DND-41 (cell line): ENCODE measurements at regions not wholly inside any gene's neighbourhood (a gene's known extent, or its start where the extent isn't known, plus 50 kb on each side); places are given as distances from the start of the nearest gene placed in this dataset.

Experiments used
- ATAC-seq: fragments of 200-7000 bp; cut with Tn5 transposase; 3 replicates; pipeline ENCODE4 v1.9.1; 2021; ENCODE audit warnings: low read depth; ENCODE audit not compliant: insufficient read depth
- DNase-seq: peaks from one replicate; pipeline ENCODE4 v3.0.0-alpha.2; 2020
- H2AFZ ChIP-seq: 2 replicates; pipeline ENCODE4 v1.6.0; 2012; ENCODE audit warnings: low read depth, low read length
- H3K27ac ChIP-seq: 2 replicates; pipeline ENCODE4 v1.5.1; 2012; ENCODE audit warnings: low read length, inconsistent platforms
- H3K27me3 ChIP-seq: fragments of 200-600 bp; sonication (generic); 2 replicates; pipeline ENCODE4 v1.6.0; 2012; ENCODE audit warnings: low read length, mild to moderate bottlenecking, inconsistent platforms; ENCODE audit not compliant: insufficient read depth, poor library complexity
- H3K36me3 ChIP-seq: 2 replicates; pipeline ENCODE4 v1.5.1; 2012; ENCODE audit warnings: low read length, inconsistent platforms; ENCODE audit not compliant: insufficient read depth
- H3K4me1 ChIP-seq: 2 replicates; pipeline ENCODE4 v1.5.1; 2012; ENCODE audit warnings: mild to moderate bottlenecking, low read length; ENCODE audit not compliant: insufficient read depth
- H3K4me2 ChIP-seq: 2 replicates; pipeline ENCODE4 v1.6.0; 2012; ENCODE audit warnings: mild to moderate bottlenecking, moderate library complexity, low read length, inconsistent platforms; ENCODE audit not compliant: insufficient read depth
- H3K4me3 ChIP-seq, 2 experiments: fragments of 200-600 bp in 1 of 2; shearing (Covaris generic) in 1 of 2; 2 replicates each; pipeline ENCODE4 v1.5.1; 2012 to 2016; ENCODE audit warnings: inconsistent platforms in 2 of 2, low read length in 2 of 2, mild to moderate bottlenecking in 2 of 2, low read depth in 1 of 2, moderate library complexity in 1 of 2
- H3K79me2 ChIP-seq: 2 replicates; pipeline ENCODE4 v1.6.0; 2012; ENCODE audit warnings: low read length, inconsistent platforms; ENCODE audit not compliant: insufficient read depth
- H3K9ac ChIP-seq: 2 replicates; pipeline ENCODE4 v1.6.0; 2012; ENCODE audit warnings: low read depth, mild to moderate bottlenecking, inconsistent platforms, low read length, moderate library complexity
- H3K9me3 ChIP-seq: 2 replicates; pipeline ENCODE4 v1.5.1; 2012; ENCODE audit warnings: low read length, moderate library complexity, mild to moderate bottlenecking, inconsistent platforms; ENCODE audit not compliant: insufficient read depth, severe bottlenecking
- H4K20me1 ChIP-seq: 2 replicates; pipeline ENCODE4 v1.6.0; 2012; ENCODE audit warnings: low read length; ENCODE audit not compliant: insufficient read depth
- EZH2 ChIP-seq: IDR thresholded peaks from 3 replicates; pipeline ENCODE4 v1.6.1; 2012; ENCODE audit warnings: borderline replicate concordance, low read depth, mild to moderate bottlenecking, moderate library complexity, low read length, inconsistent platforms; ENCODE audit not compliant: severe bottlenecking
- TF ChIP-seq, protein P1 (sequence below): IDR thresholded peaks from 2 replicates; pipeline ENCODE4 v1.5.1; 2012; ENCODE audit warnings: borderline replicate concordance, low read length, moderate library complexity, mild to moderate bottlenecking; ENCODE audit not compliant: poor library complexity, severe bottlenecking; ENCODE audit errors: extremely low read depth

DNA sequence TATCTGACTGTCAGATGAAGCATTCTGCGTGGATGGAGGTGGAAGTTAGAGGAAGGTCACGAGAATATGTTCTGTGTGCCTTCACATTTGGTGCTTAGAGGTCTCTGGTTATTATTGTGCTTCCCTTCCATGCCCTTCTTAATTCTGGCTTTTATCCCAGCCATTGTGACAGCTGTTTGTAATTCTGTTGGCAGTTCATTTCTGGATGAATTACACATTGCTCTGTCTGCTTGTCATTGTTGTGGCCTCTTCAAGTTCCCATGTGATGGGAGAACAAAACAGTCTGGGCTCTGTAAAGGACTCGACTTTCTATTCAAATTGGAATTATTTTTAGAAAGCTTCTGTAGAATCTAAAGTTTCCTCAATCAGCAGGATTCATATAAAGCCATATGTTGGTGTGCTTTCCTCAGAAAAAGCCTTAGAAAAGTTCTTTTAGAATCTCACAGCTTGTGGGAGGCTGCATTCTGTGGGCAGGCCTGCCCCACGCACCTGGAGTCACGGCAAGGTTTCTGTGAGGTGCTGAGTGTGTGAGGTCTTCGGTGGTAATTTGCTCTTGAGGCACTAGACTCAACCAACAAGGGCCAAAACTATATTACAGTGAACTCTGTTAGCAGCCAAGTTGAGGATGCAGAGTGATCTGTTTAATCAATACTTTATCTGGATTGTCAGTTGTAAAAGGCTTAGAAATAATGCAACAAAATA lies 397.4 kb upstream of the AZI2 start:
- no peak overlapping the region for H3K9ac ChIP-seq
- no peak for TF ChIP-seq EZH2
- TF ChIP-seq, protein P1, sequence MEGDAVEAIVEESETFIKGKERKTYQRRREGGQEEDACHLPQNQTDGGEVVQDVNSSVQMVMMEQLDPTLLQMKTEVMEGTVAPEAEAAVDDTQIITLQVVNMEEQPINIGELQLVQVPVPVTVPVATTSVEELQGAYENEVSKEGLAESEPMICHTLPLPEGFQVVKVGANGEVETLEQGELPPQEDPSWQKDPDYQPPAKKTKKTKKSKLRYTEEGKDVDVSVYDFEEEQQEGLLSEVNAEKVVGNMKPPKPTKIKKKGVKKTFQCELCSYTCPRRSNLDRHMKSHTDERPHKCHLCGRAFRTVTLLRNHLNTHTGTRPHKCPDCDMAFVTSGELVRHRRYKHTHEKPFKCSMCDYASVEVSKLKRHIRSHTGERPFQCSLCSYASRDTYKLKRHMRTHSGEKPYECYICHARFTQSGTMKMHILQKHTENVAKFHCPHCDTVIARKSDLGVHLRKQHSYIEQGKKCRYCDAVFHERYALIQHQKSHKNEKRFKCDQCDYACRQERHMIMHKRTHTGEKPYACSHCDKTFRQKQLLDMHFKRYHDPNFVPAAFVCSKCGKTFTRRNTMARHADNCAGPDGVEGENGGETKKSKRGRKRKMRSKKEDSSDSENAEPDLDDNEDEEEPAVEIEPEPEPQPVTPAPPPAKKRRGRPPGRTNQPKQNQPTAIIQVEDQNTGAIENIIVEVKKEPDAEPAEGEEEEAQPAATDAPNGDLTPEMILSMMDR = no peak
- DNase-seq (no peak), ATAC-seq (no peak)
- no peak overlapping the region for H3K4me2 ChIP-seq
- no peak overlapping the region for H3K4me3 ChIP-seq
- no peak overlapping the region for H2AFZ ChIP-seq
- peaks cover 8% of the 10 kb centered on the region for H3K9me3 ChIP-seq
- no peaks in the 10 kb centered on the region for H3K36me3 ChIP-seq
- no peaks in the 10 kb centered on the region for H3K27me3 ChIP-seq
- no peaks in the 10 kb centered on the region for H3K4me1 ChIP-seq
- no peaks in the 10 kb centered on the region for H4K20me1 ChIP-seq
- H3K27ac ChIP-seq = no peak overlapping the region
- H3K79me2 ChIP-seq = no peaks in the 10 kb centered on the region

DNA sequence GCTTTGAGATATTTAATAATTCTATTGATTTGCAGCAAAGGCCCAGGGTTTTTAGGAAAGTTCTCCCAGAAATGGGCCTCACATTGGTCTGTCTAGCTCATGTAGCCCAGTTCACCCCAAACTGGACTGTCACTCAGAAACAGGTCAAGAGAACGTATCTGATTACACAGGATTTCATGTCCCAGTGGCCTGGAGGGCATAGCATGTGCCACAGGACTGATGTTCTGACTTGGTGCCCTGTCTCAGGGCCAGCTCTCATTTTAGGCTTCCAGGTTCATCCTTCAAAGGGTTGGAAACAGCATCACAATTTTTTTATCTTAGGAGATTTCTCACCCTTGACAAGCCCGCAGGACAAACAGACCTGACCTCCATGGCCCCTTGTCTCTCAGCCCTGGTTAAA lies 398.4 kb upstream of the AZI2 start:
- TF ChIP-seq, protein P1 = no peak
- no peak for TF ChIP-seq EZH2
- H3K27ac ChIP-seq = no peak overlapping the region

DNA sequence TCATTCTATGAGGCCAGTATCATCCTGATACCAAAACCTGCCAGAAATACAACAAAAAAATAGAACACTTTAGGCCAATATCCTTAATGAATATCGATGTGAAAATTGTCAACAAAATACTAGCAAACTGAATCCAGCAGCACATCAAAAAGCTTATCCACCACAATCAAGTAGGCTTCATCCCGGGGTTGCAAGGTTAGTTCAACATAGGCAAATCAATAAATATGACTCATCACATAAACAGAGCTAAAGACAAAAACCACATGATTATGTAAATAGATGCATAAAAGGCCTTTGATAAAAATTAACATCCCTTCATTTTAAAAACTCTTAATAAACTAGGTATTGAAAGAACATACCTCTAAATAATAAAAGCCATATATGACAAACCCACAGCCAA lies 403.2 kb upstream of the AZI2 start:
- H3K36me3 ChIP-seq = no peaks in the 10 kb centered on the region
- H2AFZ ChIP-seq = no peak overlapping the region
- no peaks in the 10 kb centered on the region for H3K27me3 ChIP-seq
- H3K79me2 ChIP-seq = no peaks in the 10 kb centered on the region
- no peak overlapping the region for H3K27ac ChIP-seq
- H3K4me2 ChIP-seq = no peak overlapping the region
- TF ChIP-seq EZH2 = no peak
- TF ChIP-seq, protein P1 = no peak
- H3K9ac ChIP-seq = no peak overlapping the region
- no peaks in the 10 kb centered on the region for H4K20me1 ChIP-seq
- no peak overlapping the region for H3K4me3 ChIP-seq
- ATAC-seq (no peak), DNase-seq (no peak)
- H3K9me3 ChIP-seq = peaks cover 8% of the 10 kb centered on the region
- H3K4me1 ChIP-seq = no peaks in the 10 kb centered on the region

More for the DNA sequence above, 398.4 kb upstream of the AZI2 start:
- Histone ChIP-seq H3K4me3 (no peak overlapping the region), H3K79me2 (no peaks in the 10 kb centered on the region), H3K9ac (no peak overlapping the region), H3K9me3 (peaks cover 8% of the 10 kb centered on the region), H3K36me3 (no peaks in the 10 kb centered on the region), H3K27me3 (no peaks in the 10 kb centered on the region), H4K20me1 (no peaks in the 10 kb centered on the region), H3K4me1 (no peaks in the 10 kb centered on the region), H2AFZ (no peak overlapping the region), H3K4me2 (no peak overlapping the region)
- DNase-seq (no peak), ATAC-seq (no peak)

DNA sequence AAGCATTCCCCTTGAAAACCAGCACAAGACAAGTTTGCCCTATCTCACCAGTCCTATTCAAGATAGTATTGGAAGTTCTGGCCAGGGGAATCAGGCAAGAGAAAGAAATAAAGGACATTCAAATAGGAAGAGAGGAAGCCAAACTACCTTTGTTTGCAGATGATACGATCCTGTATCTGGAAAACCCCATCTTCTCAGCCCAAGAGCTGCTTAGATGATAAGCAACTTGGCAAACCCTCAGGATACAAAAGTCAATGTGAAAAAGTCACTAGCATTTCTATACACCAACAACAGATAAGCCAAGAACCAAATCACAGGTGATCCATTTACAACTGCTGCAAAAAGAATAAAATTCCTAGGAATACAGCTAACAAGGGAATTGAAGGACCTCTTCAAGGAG lies 403.7 kb upstream of the AZI2 start:
- Histone ChIP-seq H3K4me2 (no peak overlapping the region), H3K79me2 (no peaks in the 10 kb centered on the region), H4K20me1 (no peaks in the 10 kb centered on the region), H3K9ac (no peak overlapping the region), H3K4me3 (no peak overlapping the region), H3K4me1 (no peaks in the 10 kb centered on the region), H3K27me3 (no peaks in the 10 kb centered on the region), H3K9me3 (peaks cover 8% of the 10 kb centered on the region), H3K36me3 (no peaks in the 10 kb centered on the region), H2AFZ (no peak overlapping the region), H3K27ac (no peak overlapping the region)
- no peak for ATAC-seq
- no peak for DNase-seq
- TF ChIP-seq EZH2 = no peak
- TF ChIP-seq, protein P1 = no peak
